ENCODE measurements at regions not wholly inside any gene's neighbourhood (a gene's known extent, or its start where the extent isn't known, plus 50 kb on each side); places are given as distances from the start of the nearest gene placed in this dataset.
"Not testable (repeated sequence)": the region's sequence is repeated elsewhere in the genome, so short reads cannot be mapped to it uniquely, and the experiment has no call there.

DNA sequence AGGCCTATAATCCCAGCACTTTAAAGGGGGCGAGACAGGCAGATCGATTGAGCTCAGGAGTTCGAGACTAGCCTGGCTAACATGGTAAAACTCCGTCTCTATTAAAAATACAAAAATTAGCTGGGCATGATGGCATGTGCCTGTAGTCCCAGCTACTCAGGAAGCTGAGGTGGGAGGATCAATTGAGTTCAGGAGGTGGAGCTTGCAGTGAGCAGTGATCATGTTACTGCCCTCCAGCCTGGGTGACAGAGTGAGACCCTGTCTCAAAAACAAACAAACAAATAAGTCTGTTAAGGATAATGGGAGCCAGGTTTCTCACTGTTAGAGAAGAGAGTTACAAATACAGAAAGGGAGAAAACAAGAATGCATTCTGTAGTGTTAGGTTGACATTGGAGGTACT, 148.7 kb upstream of the PLD5 start:
- H3K23ac ChIP-seq (ENCODE audit: low read depth, low read length, poor library complexity); H2BK12ac ChIP-seq (ENCODE audit: low read length); H4K8ac ChIP-seq (ENCODE audit: low read depth, low read length); H2BK5ac ChIP-seq (ENCODE audit: low read length); H2AK5ac ChIP-seq (ENCODE audit: low read depth, low read length); H3K18ac ChIP-seq (ENCODE audit: low read length); H3K9me3 ChIP-seq (replicated peaks in 1 of 2; ENCODE audit: control insufficient read depth in 2 of 2, insufficient read depth in 1 of 2, low read depth in 1 of 2, low read length in 2 of 2); H2AFZ ChIP-seq (ENCODE audit: low read length); H3K36me3 ChIP-seq (replicated peaks in 1 of 2; ENCODE audit: control insufficient read depth in 2 of 2, insufficient read depth in 2 of 2, low read length in 2 of 2); H3K4me1 ChIP-seq (ENCODE audit: control insufficient read depth in 2 of 2, insufficient read depth in 1 of 2, low read depth in 1 of 2, low read length in 2 of 2); H3K4me3 ChIP-seq (ENCODE audit: low read length in 2 of 2); H3K4ac ChIP-seq (ENCODE audit: low read length); DNase-seq (ENCODE audit: low spot score); H2BK120ac ChIP-seq (ENCODE audit: low read depth, low read length); H3K4me2 ChIP-seq (ENCODE audit: insufficient read depth, low read length, poor library complexity, severe bottlenecking); H3K79me1 ChIP-seq (ENCODE audit: low read depth, low read length); H4K91ac ChIP-seq (ENCODE audit: low read depth, low read length, poor library complexity); H3K27ac ChIP-seq (replicated peaks; ENCODE audit: low read length); H3K27me3 ChIP-seq (ENCODE audit: control insufficient read depth in 3 of 3, insufficient read depth in 3 of 3, low read depth in 1 of 3, low read length in 3 of 3); H3K14ac ChIP-seq (ENCODE audit: low read length); H2BK15ac ChIP-seq (ENCODE audit: low read length); H3K9ac ChIP-seq (ENCODE audit: low read depth, low read length, poor library complexity): not testable (repeated sequence)
- no CpG with 5 or more reads among the region's 4 CpGs for WGBS, 2 donors (ENCODE audit: extremely low coverage in 2 of 2, insufficient read length in 2 of 2, insufficient replicate concordance in 1 of 2)

DNA sequence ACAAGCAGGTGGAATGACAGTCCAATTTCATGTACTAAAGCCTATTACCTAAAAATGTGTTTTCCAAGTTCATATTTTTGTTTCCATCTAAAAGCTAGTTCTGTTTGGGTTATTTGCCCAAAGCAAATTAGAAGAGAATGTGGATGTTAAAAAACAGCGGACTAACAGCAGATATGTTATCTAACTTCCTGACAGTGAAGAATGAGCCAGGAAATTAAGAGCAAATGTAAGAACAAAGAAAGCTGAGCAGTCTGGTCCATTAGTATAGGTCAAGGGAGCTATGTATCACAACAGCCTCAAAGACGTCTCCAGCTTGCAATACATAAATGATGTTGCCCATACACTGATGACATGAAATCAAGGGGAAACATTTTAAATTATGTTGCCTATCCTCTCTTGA, 145.5 kb upstream of the PLD5 start:
- Histone ChIP-seq H3K4me1 (ENCODE audit: control insufficient read depth in 2 of 2, insufficient read depth in 1 of 2, low read depth in 1 of 2, low read length in 2 of 2) (peaks cover 0 to 2% of the 10 kb centered on the region in 2 donors), H4K8ac (ENCODE audit: low read depth, low read length) (no peak overlapping the region), H3K36me3 (replicated peaks in 1 of 2; ENCODE audit: control insufficient read depth in 2 of 2, insufficient read depth in 2 of 2, low read length in 2 of 2) (no peaks in the 10 kb centered on the region), H3K27me3 (ENCODE audit: control insufficient read depth in 3 of 3, insufficient read depth in 3 of 3, low read depth in 1 of 3, low read length in 3 of 3) (no peaks in the 10 kb centered on the region), H3K4me3 (ENCODE audit: low read length in 2 of 2) (no peak overlapping the region), H3K14ac (ENCODE audit: low read length) (no peak overlapping the region), H3K4me2 (ENCODE audit: insufficient read depth, low read length, poor library complexity, severe bottlenecking) (no peak overlapping the region), H4K91ac (ENCODE audit: low read depth, low read length, poor library complexity) (no peak overlapping the region), H2AK5ac (ENCODE audit: low read depth, low read length) (no peak overlapping the region), H2AFZ (ENCODE audit: low read length) (no peak overlapping the region), H2BK12ac (ENCODE audit: low read length) (no peak overlapping the region), H3K18ac (ENCODE audit: low read length) (no peak overlapping the region), H3K23ac (ENCODE audit: low read depth, low read length, poor library complexity) (no peak overlapping the region), H3K4ac (ENCODE audit: low read length) (no peak overlapping the region), H3K79me1 (ENCODE audit: low read depth, low read length) (no peaks in the 10 kb centered on the region), H2BK15ac (ENCODE audit: low read length) (no peak overlapping the region), H3K9me3 (replicated peaks in 1 of 2; ENCODE audit: control insufficient read depth in 2 of 2, insufficient read depth in 1 of 2, low read depth in 1 of 2, low read length in 2 of 2) (no peaks in the 10 kb centered on the region), H2BK5ac (ENCODE audit: low read length) (no peak overlapping the region), H3K9ac (ENCODE audit: low read depth, low read length, poor library complexity) (no peak overlapping the region), H2BK120ac (ENCODE audit: low read depth, low read length) (no peak overlapping the region), H3K27ac (replicated peaks; ENCODE audit: low read length) (no peak overlapping the region)
- WGBS, 2 donors (ENCODE audit: extremely low coverage in 2 of 2, insufficient read length in 2 of 2, insufficient replicate concordance in 1 of 2): no CpG with 5 or more reads among the region's 2 CpGs
- no peak for DNase-seq (ENCODE audit: low spot score)

GRCh38 chr1:242662886-242663285, 138.4 kb upstream of the PLD5 start:
- Histone ChIP-seq H4K91ac (ENCODE audit: low read depth, low read length, poor library complexity) (no peak overlapping the region), H3K23ac (ENCODE audit: low read depth, low read length, poor library complexity) (no peak overlapping the region), H3K4me2 (ENCODE audit: insufficient read depth, low read length, poor library complexity, severe bottlenecking) (no peak overlapping the region), H3K4me1 (ENCODE audit: control insufficient read depth in 2 of 2, insufficient read depth in 1 of 2, low read depth in 1 of 2, low read length in 2 of 2) (no peaks in the 10 kb centered on the region), H3K4me3 (ENCODE audit: low read length in 2 of 2) (no peak overlapping the region), H3K18ac (ENCODE audit: low read length) (no peak overlapping the region), H2BK120ac (ENCODE audit: low read depth, low read length) (no peak overlapping the region), H2AK5ac (ENCODE audit: low read depth, low read length) (no peak overlapping the region), H3K27me3 (ENCODE audit: control insufficient read depth in 3 of 3, insufficient read depth in 3 of 3, low read depth in 1 of 3, low read length in 3 of 3) (no peaks in the 10 kb centered on the region), H2AFZ (ENCODE audit: low read length) (no peak overlapping the region), H3K79me1 (ENCODE audit: low read depth, low read length) (no peaks in the 10 kb centered on the region), H4K8ac (ENCODE audit: low read depth, low read length) (no peak overlapping the region), H3K36me3 (replicated peaks in 1 of 2; ENCODE audit: control insufficient read depth in 2 of 2, insufficient read depth in 2 of 2, low read length in 2 of 2) (no peaks in the 10 kb centered on the region), H2BK12ac (ENCODE audit: low read length) (no peak overlapping the region), H3K9me3 (replicated peaks in 1 of 2; ENCODE audit: control insufficient read depth in 2 of 2, insufficient read depth in 1 of 2, low read depth in 1 of 2, low read length in 2 of 2) (no peaks in the 10 kb centered on the region), H2BK15ac (ENCODE audit: low read length) (no peak overlapping the region), H3K14ac (ENCODE audit: low read length) (no peak overlapping the region), H3K9ac (ENCODE audit: low read depth, low read length, poor library complexity) (no peak overlapping the region), H2BK5ac (ENCODE audit: low read length) (no peak overlapping the region), H3K4ac (ENCODE audit: low read length) (no peak overlapping the region), H3K27ac (replicated peaks; ENCODE audit: low read length) (no peak overlapping the region)
- no peak for DNase-seq (ENCODE audit: low spot score)
- WGBS, 2 donors (ENCODE audit: extremely low coverage in 2 of 2, insufficient read length in 2 of 2, insufficient replicate concordance in 1 of 2): no CpG with 5 or more reads among the region's 4 CpGs

- not testable (repeated sequence) for H2BK15ac ChIP-seq (ENCODE audit: low read length); H3K36me3 ChIP-seq (replicated peaks in 1 of 2; ENCODE audit: control insufficient read depth in 2 of 2, insufficient read depth in 2 of 2, low read length in 2 of 2); H3K27me3 ChIP-seq (ENCODE audit: control insufficient read depth in 3 of 3, insufficient read depth in 3 of 3, low read depth in 1 of 3, low read length in 3 of 3); H3K18ac ChIP-seq (ENCODE audit: low read length); H3K9me3 ChIP-seq (replicated peaks in 1 of 2; ENCODE audit: control insufficient read depth in 2 of 2, insufficient read depth in 1 of 2, low read depth in 1 of 2, low read length in 2 of 2); H3K4ac ChIP-seq (ENCODE audit: low read length); H3K4me3 ChIP-seq (ENCODE audit: low read length in 2 of 2); H2AFZ ChIP-seq (ENCODE audit: low read length); H2BK12ac ChIP-seq (ENCODE audit: low read length); DNase-seq (ENCODE audit: low spot score); H2BK120ac ChIP-seq (ENCODE audit: low read depth, low read length); H3K27ac ChIP-seq (replicated peaks; ENCODE audit: low read length); H3K9ac ChIP-seq (ENCODE audit: low read depth, low read length, poor library complexity); H4K8ac ChIP-seq (ENCODE audit: low read depth, low read length); H3K23ac ChIP-seq (ENCODE audit: low read depth, low read length, poor library complexity); H2BK5ac ChIP-seq (ENCODE audit: low read length); H2AK5ac ChIP-seq (ENCODE audit: low read depth, low read length); H4K91ac ChIP-seq (ENCODE audit: low read depth, low read length, poor library complexity); H3K79me1 ChIP-seq (ENCODE audit: low read depth, low read length); H3K4me2 ChIP-seq (ENCODE audit: insufficient read depth, low read length, poor library complexity, severe bottlenecking); H3K4me1 ChIP-seq (ENCODE audit: control insufficient read depth in 2 of 2, insufficient read depth in 1 of 2, low read depth in 1 of 2, low read length in 2 of 2); H3K14ac ChIP-seq (ENCODE audit: low read length)
These were observed 129.3 kb upstream of the PLD5 start for GRCh38 chr1:242653772-242654171.
